Neural cell (in vitro differentiated cells): ENCODE measurements at regions not wholly inside any gene's neighbourhood (a gene's known extent, or its start where the extent isn't known, plus 50 kb on each side); places are given as distances from the start of the nearest gene placed in this dataset.

Experiments
- H2AFZ ChIP-seq: fragments of 200-600, 300-800 bp; sonication (generic), shearing (Covaris generic); 2 replicates; pipeline ENCODE4 v1.6.0; 2014; ENCODE audit warnings: low read depth, mild to moderate bottlenecking, antibody characterized with exemption, low read length, moderate library complexity
- H3F3A ChIP-seq: fragments of 200-600 bp; shearing (Covaris generic); 2 replicates; pipeline ENCODE4 v1.6.1; 2016; ENCODE audit warnings: mild to moderate bottlenecking, moderate library complexity, mixed read lengths, antibody characterized with exemption, low read length; ENCODE audit not compliant: insufficient read depth, poor library complexity, severe bottlenecking
- H3K27ac ChIP-seq: fragments of 200-600, 300-800 bp; sonication (generic), shearing (Covaris generic); 2 replicates; pipeline ENCODE4 v1.5.1; 2014; ENCODE audit warnings: mild to moderate bottlenecking, low read length, moderate library complexity
- H3K27me3 ChIP-seq: fragments of 300-800, 200-600 bp; sonication (generic), shearing (Covaris generic); 2 replicates; pipeline ENCODE4 v1.6.0; 2014; ENCODE audit warnings: mild to moderate bottlenecking, low read depth, low read length, moderate library complexity; ENCODE audit not compliant: insufficient read depth
- H3K36me3 ChIP-seq: fragments of 300-800, 200-600 bp; sonication (generic), shearing (Covaris generic); 2 replicates; pipeline ENCODE4 v1.5.1; 2014; ENCODE audit warnings: mild to moderate bottlenecking, antibody characterized with exemption, low read length, moderate library complexity; ENCODE audit not compliant: insufficient read depth
- H3K4me2 ChIP-seq: fragments of 300-800, 200-600 bp; sonication (generic), shearing (Covaris generic); 2 replicates; pipeline ENCODE4 v1.6.0; 2014; ENCODE audit warnings: mild to moderate bottlenecking, low read length
- H3K4me3 ChIP-seq: fragments of 300-800, 200-600 bp; sonication (generic), shearing (Covaris generic); 2 replicates; pipeline ENCODE4 v1.5.1; 2014; ENCODE audit warnings: mild to moderate bottlenecking, low read length, moderate library complexity
- H3K79me2 ChIP-seq: fragments of 200-600 bp; shearing (Covaris generic); replicated peaks from 2 replicates; pipeline ENCODE4 v1.6.0; 2014; ENCODE audit warnings: mild to moderate bottlenecking, low read length, moderate library complexity; ENCODE audit not compliant: insufficient read depth
- H3K9ac ChIP-seq: fragments of 300-800, 200-600 bp; sonication (generic), shearing (Covaris generic); 2 replicates; pipeline ENCODE4 v1.6.1; 2016; ENCODE audit warnings: mild to moderate bottlenecking, low read length, mixed read lengths
- H3K9me2 ChIP-seq: fragments of 200-600 bp; shearing (Covaris generic); 2 replicates; pipeline ENCODE4 v1.6.1; 2016; ENCODE audit warnings: mild to moderate bottlenecking, low read length, mixed read lengths; ENCODE audit not compliant: insufficient read depth
- H3K9me3 ChIP-seq: fragments of 200-600, 300-800 bp; sonication (generic), shearing (Covaris generic); 2 replicates; pipeline ENCODE4 v1.6.1; 2016; ENCODE audit warnings: mild to moderate bottlenecking, mixed run types, low read length, moderate library complexity, mixed read lengths
- H4K20me1 ChIP-seq: fragments of 200-600 bp; shearing (Covaris generic); 2 replicates; pipeline ENCODE4 v1.6.1; 2016; ENCODE audit warnings: mild to moderate bottlenecking, mixed run types; ENCODE audit not compliant: insufficient read depth
- EP300 ChIP-seq: fragments of 450-650 bp; conservative IDR thresholded peaks from 2 replicates; pipeline ENCODE4 v1.6.1; 2014; ENCODE audit warnings: antibody characterized with exemption, mild to moderate bottlenecking, moderate library complexity; ENCODE audit not compliant: poor library complexity, severe bottlenecking
- EZH2 ChIP-seq: fragments of 200-600, 300-800 bp; shearing (Covaris generic), sonication (generic); IDR thresholded peaks from 2 replicates; pipeline ENCODE4 v1.6.1; 2014; ENCODE audit warnings: antibody characterized with exemption, low read length, borderline replicate concordance, mild to moderate bottlenecking; ENCODE audit not compliant: insufficient read depth, poor library complexity, severe bottlenecking
- MXI1 ChIP-seq: fragments of 450-650 bp; conservative IDR thresholded peaks from 2 replicates; pipeline ENCODE4 v1.6.1; 2014; ENCODE audit warnings: antibody characterized with exemption, mild to moderate bottlenecking; ENCODE audit not compliant: poor library complexity, severe bottlenecking
- POLR2AphosphoS5 ChIP-seq: IDR thresholded peaks from 2 replicates; pipeline ENCODE4 v1.6.1; 2012
- SMC3 ChIP-seq: fragments of 450-650 bp; conservative IDR thresholded peaks from 2 replicates; pipeline ENCODE4 v1.6.1; 2014; ENCODE audit warnings: antibody characterized with exemption, mild to moderate bottlenecking, moderate library complexity; ENCODE audit not compliant: poor library complexity
- TAF1 ChIP-seq: IDR thresholded peaks from 2 replicates; pipeline ENCODE4 v1.6.1; 2012; ENCODE audit warnings: low read depth
- TF ChIP-seq, protein P1 (sequence below): IDR thresholded peaks from 2 replicates; pipeline ENCODE4 v1.6.1; 2012; ENCODE audit warnings: borderline replicate concordance
- TF ChIP-seq, protein P2 (sequence below): fragments of 450-650 bp; IDR thresholded peaks from 2 replicates; pipeline ENCODE4 v1.5.1; 2014; ENCODE audit warnings: antibody characterized with exemption, mild to moderate bottlenecking, moderate library complexity; ENCODE audit not compliant: poor library complexity, severe bottlenecking

DNA sequence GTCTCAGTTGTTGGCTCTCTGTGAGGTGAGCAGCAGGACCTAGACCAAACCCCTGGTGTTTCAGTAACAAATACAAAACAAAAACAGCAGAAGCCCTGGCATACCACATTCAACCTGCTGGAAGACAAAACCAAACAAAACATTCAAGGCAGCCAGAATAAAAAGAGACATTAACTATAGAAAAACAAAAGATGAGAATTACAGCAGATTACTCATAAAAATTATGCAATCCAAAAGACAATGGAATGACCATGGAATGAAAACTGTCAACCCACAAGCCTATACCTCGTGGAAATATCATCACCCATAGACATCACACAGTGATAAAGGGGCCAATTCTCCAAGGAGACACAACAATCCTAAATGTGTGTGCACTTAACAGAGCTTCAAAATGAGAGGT is 106.0 kb upstream of the IQSEC1 start:
- Histone ChIP-seq H3K9me2 (no peaks in the 10 kb centered on the region), H3K9ac (no peak overlapping the region), H3K9me3 (peaks cover 8% of the 10 kb centered on the region), H3K79me2 (no peaks in the 10 kb centered on the region), H2AFZ (no peak overlapping the region), H3K27me3 (no peaks in the 10 kb centered on the region), H3F3A (no peaks in the 10 kb centered on the region), H3K4me2 (no peak overlapping the region), H3K27ac (no peak overlapping the region), H3K4me3 (no peak overlapping the region), H3K36me3 (no peaks in the 10 kb centered on the region), H4K20me1 (no peaks in the 10 kb centered on the region)
- no peak for TF ChIP-seq EZH2
- no peak for TF ChIP-seq MXI1
- no peak for TF ChIP-seq SMC3
- TF ChIP-seq, protein P1, sequence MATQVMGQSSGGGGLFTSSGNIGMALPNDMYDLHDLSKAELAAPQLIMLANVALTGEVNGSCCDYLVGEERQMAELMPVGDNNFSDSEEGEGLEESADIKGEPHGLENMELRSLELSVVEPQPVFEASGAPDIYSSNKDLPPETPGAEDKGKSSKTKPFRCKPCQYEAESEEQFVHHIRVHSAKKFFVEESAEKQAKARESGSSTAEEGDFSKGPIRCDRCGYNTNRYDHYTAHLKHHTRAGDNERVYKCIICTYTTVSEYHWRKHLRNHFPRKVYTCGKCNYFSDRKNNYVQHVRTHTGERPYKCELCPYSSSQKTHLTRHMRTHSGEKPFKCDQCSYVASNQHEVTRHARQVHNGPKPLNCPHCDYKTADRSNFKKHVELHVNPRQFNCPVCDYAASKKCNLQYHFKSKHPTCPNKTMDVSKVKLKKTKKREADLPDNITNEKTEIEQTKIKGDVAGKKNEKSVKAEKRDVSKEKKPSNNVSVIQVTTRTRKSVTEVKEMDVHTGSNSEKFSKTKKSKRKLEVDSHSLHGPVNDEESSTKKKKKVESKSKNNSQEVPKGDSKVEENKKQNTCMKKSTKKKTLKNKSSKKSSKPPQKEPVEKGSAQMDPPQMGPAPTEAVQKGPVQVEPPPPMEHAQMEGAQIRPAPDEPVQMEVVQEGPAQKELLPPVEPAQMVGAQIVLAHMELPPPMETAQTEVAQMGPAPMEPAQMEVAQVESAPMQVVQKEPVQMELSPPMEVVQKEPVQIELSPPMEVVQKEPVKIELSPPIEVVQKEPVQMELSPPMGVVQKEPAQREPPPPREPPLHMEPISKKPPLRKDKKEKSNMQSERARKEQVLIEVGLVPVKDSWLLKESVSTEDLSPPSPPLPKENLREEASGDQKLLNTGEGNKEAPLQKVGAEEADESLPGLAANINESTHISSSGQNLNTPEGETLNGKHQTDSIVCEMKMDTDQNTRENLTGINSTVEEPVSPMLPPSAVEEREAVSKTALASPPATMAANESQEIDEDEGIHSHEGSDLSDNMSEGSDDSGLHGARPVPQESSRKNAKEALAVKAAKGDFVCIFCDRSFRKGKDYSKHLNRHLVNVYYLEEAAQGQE, result no peak

DNA sequence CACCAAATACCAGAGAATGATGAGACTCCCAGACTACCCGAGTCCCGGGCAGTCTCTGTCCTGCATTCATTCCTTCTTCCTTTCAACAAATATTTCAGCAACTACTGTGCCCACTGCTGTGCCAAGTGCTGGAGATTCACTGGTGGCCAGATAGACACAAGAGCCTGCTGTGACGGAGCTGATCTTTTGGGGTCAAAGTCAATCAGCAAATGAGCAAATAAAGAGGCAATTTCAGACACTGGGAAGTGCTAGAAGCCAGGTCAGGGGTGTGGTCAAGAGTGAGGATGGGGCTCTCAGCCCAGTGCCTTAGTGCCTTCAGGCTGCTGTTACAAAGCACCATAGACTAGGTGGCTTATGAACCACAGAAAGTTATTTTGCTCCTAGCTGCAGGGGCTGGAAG is 104.9 kb upstream of the IQSEC1 start:
- H3F3A ChIP-seq, result no peaks in the 10 kb centered on the region
- H3K36me3 ChIP-seq, result no peaks in the 10 kb centered on the region
- H3K27ac ChIP-seq, result no peak overlapping the region
- no peak overlapping the region for H3K4me2 ChIP-seq
- H3K9ac ChIP-seq, result no peak overlapping the region
- TF ChIP-seq TAF1 (no peak), POLR2AphosphoS5 (no peak), SMC3 (no peak), EZH2 (no peak), EP300 (no peak), MXI1 (no peak)
- TF ChIP-seq, protein P1, result no peak
- TF ChIP-seq, protein P2, sequence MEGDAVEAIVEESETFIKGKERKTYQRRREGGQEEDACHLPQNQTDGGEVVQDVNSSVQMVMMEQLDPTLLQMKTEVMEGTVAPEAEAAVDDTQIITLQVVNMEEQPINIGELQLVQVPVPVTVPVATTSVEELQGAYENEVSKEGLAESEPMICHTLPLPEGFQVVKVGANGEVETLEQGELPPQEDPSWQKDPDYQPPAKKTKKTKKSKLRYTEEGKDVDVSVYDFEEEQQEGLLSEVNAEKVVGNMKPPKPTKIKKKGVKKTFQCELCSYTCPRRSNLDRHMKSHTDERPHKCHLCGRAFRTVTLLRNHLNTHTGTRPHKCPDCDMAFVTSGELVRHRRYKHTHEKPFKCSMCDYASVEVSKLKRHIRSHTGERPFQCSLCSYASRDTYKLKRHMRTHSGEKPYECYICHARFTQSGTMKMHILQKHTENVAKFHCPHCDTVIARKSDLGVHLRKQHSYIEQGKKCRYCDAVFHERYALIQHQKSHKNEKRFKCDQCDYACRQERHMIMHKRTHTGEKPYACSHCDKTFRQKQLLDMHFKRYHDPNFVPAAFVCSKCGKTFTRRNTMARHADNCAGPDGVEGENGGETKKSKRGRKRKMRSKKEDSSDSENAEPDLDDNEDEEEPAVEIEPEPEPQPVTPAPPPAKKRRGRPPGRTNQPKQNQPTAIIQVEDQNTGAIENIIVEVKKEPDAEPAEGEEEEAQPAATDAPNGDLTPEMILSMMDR, result no peak
- H3K9me3 ChIP-seq, result peaks cover 8% of the 10 kb centered on the region
- H3K27me3 ChIP-seq, result no peaks in the 10 kb centered on the region
- no peak overlapping the region for H2AFZ ChIP-seq
- no peak overlapping the region for H3K4me3 ChIP-seq
- no peaks in the 10 kb centered on the region for H3K9me2 ChIP-seq
- no peaks in the 10 kb centered on the region for H4K20me1 ChIP-seq
- no peaks in the 10 kb centered on the region for H3K79me2 ChIP-seq
